MCF 10A (cell line): ENCODE measurements at regions not wholly inside any gene's neighbourhood (a gene's known extent, or its start where the extent isn't known, plus 50 kb on each side); places are given as distances from the start of the nearest gene placed in this dataset.
"Not testable (repeated sequence)": the region's sequence is repeated elsewhere in the genome, so short reads cannot be mapped to it uniquely, and the experiment has no call there.

Experiments used
- BruUV-seq: library from RNA; stranded (reverse); fragments of 400-500 nt; replicated peaks from 2 replicates; lab custom pipeline; 2021; lab: Mats Ljungman, UMichigan
- CTCF ChIA-PET: fragments of 300-600 bp; sonication (Branson Sonifier 250); formaldehyde crosslinking; extraction: SDS; loops from one replicate; lab custom pipeline; 2021; ENCODE audit warnings: antibody characterized with exemption, inconsistent platforms; lab: Yijun Ruan, JAX
- POLR2A ChIA-PET: fragments of 300-600, 350-650 bp; sonication (Branson Sonifier 250); formaldehyde crosslinking; extraction: SDS; loops from one replicate; lab custom pipeline; 2020; ENCODE audit warnings: antibody characterized with exemption, inconsistent platforms; lab: Yijun Ruan, JAX
- DNase-seq: peaks from one replicate; pipeline ENCODE4 v3.0.0-alpha.2; 2018; ENCODE audit not compliant: unreplicated experiment
- H3K27ac Mint-ChIP-seq: one replicate; pipeline ENCODE4 v1.8.0; 2022; ENCODE audit warnings: mild to moderate bottlenecking, low read depth, mixed read lengths; ENCODE audit not compliant: unreplicated experiment
- H3K27me3 Mint-ChIP-seq: one replicate; pipeline ENCODE4 v1.8.0; 2022; ENCODE audit warnings: mixed read lengths; ENCODE audit not compliant: insufficient read depth, unreplicated experiment
- H3K36me3 Mint-ChIP-seq: one replicate; pipeline ENCODE4 v1.8.0; 2022; ENCODE audit warnings: mild to moderate bottlenecking, moderate library complexity, mixed read lengths; ENCODE audit not compliant: insufficient read depth, unreplicated experiment
- H3K4me1 Mint-ChIP-seq: one replicate; pipeline ENCODE4 v1.8.0; 2022; ENCODE audit warnings: mixed read lengths; ENCODE audit not compliant: insufficient read depth, unreplicated experiment
- H3K4me3 Mint-ChIP-seq: one replicate; pipeline ENCODE4 v1.8.0; 2022; ENCODE audit warnings: mild to moderate bottlenecking, moderate library complexity, mixed read lengths; ENCODE audit not compliant: unreplicated experiment
- H3K9me3 Mint-ChIP-seq: one replicate; pipeline ENCODE4 v1.8.0; 2022; ENCODE audit warnings: mixed read lengths; ENCODE audit not compliant: unreplicated experiment
- CTCF ChIP-seq: fragments of 200-600 bp; IDR thresholded peaks from one replicate; pipeline ENCODE4 v1.8.0; 2022; ENCODE audit warnings: antibody characterized with exemption, mild to moderate bottlenecking; ENCODE audit not compliant: unreplicated experiment
- intact Hi-C: fragments of 100-400 bp; cut with micrococcal nuclease; formaldehyde crosslinking; loops from 2 replicates; pipeline ENCODE4 v1.14.1; 2022

GRCh38 chr4:141329174-141329569, 108.5 kb downstream of the ZNF330 start:
- no TSS peak for BruUV-seq

GRCh38 chr4:141330616-141331015, 109.9 kb downstream of the ZNF330 start:
- intact Hi-C loops: no loop called here
- no peaks in the 10 kb centered on the region for H3K9me3 Mint-ChIP-seq
- peaks cover 21% of the 10 kb centered on the region for H3K4me1 Mint-ChIP-seq
- no peak overlapping the region for H3K27ac Mint-ChIP-seq
- no peaks in the 10 kb centered on the region for H3K27me3 Mint-ChIP-seq
- no peaks in the 10 kb centered on the region for H3K36me3 Mint-ChIP-seq
- ChIA-PET CTCF (interaction anchor here (0.7 to 3.1 kb wide), 4 partner anchors 15 to 448 kb away, joined by 4 to 15 read pairs (median 6); no protein-coding TSS in a partner anchor), POLR2A (no interaction called here)
- no TSS peak for BruUV-seq
- no peak overlapping the region for H3K4me3 Mint-ChIP-seq
- no peak for DNase-seq
- TF ChIP-seq CTCF: no peak

More at GRCh38 chr4:141329174-141329569, 108.5 kb downstream of the ZNF330 start:
- no peaks in the 10 kb centered on the region for H3K36me3 Mint-ChIP-seq
- ChIA-PET CTCF (interaction anchor here (0.6 to 3.1 kb wide), 7 partner anchors 17 to 1519 kb away, joined by 3 to 15 read pairs (median 5); no protein-coding TSS in a partner anchor), POLR2A (interaction anchor here (0.7 to 1.5 kb wide), 5 partner anchors 17 to 691 kb away, joined by 3 to 6 read pairs (median 4); no protein-coding TSS in a partner anchor)
- H3K4me3 Mint-ChIP-seq: no peak overlapping the region
- no peaks in the 10 kb centered on the region for H3K27me3 Mint-ChIP-seq
- peaks cover 16% of the 10 kb centered on the region for H3K4me1 Mint-ChIP-seq
- TF ChIP-seq CTCF: no peak
- H3K27ac Mint-ChIP-seq: peak overlapping the region; percentile 52
- peak; percentile 93 for DNase-seq
- H3K9me3 Mint-ChIP-seq: no peaks in the 10 kb centered on the region
- intact Hi-C loops: loop anchor here (1.0 kb wide), 1 partner anchor 108 kb away; no protein-coding TSS in a partner anchor

- no peaks in the 10 kb centered on the region for H3K36me3 Mint-ChIP-seq
- TF ChIP-seq CTCF: no peak
- no peak overlapping the region for H3K4me3 Mint-ChIP-seq
- peaks cover 21% of the 10 kb centered on the region for H3K4me1 Mint-ChIP-seq
- ChIA-PET CTCF (interaction anchor here (0.6 to 3.1 kb wide), 4 partner anchors 15 to 346 kb away, joined by 3 to 15 read pairs (median 3); no protein-coding TSS in a partner anchor), POLR2A (interaction anchor here (0.5 kb wide), 1 partner anchor 380 kb away, joined by 3 read pairs; no protein-coding TSS in a partner anchor)
- no peaks in the 10 kb centered on the region for H3K9me3 Mint-ChIP-seq
- no peaks in the 10 kb centered on the region for H3K27me3 Mint-ChIP-seq
- intact Hi-C loops: no loop called here
- DNase-seq: no peak
- no TSS peak for BruUV-seq
- no peak overlapping the region for H3K27ac Mint-ChIP-seq
These were observed 111.1 kb downstream of the ZNF330 start for GRCh38 chr4:141331534-141332358.

- CTCF ChIA-PET: interaction anchor here (0.6 kb wide), 2 partner anchors 120 to 347 kb away, joined by 3 read pairs; no protein-coding TSS in a partner anchor
- intact Hi-C loops, BruUV-seq, H3K27ac Mint-ChIP-seq, H3K27me3 Mint-ChIP-seq, H3K4me3 Mint-ChIP-seq, H3K36me3 Mint-ChIP-seq, H3K9me3 Mint-ChIP-seq, DNase-seq: not testable (repeated sequence)
- POLR2A ChIA-PET: interaction anchor here (0.6 kb wide), 1 partner anchor 754 kb away, joined by 3 read pairs; no protein-coding TSS in a partner anchor
- H3K4me1 Mint-ChIP-seq: peaks cover 21% of the 10 kb centered on the region
These were observed 111.9 kb downstream of the ZNF330 start for GRCh38 chr4:141332359-141333181.

- H3K9me3 Mint-ChIP-seq, intact Hi-C loops, BruUV-seq, H3K27me3 Mint-ChIP-seq, H3K36me3 Mint-ChIP-seq: not testable (repeated sequence)
- CTCF ChIA-PET: interaction anchor here (1.4 to 2.7 kb wide), 2 partner anchors 13 to 376 kb away, joined by 3 to 15 read pairs; no protein-coding TSS in a partner anchor
- DNase-seq: peak; percentile 87
- Mint-ChIP-seq H3K4me3 (peak overlapping the region; percentile 44), H3K4me1 (peaks cover 21% of the 10 kb centered on the region), H3K27ac (peak overlapping the region; percentile 57)
- POLR2A ChIA-PET: interaction anchor here (0.8 to 1.5 kb wide), 3 partner anchors 13 to 515 kb away, joined by 3 to 6 read pairs (median 3); no protein-coding TSS in a partner anchor
These were observed 112.9 kb downstream of the ZNF330 start for GRCh38 chr4:141333456-141334230.
